ENCODE measurements at regions not wholly inside any gene's neighbourhood (a gene's known extent, or its start where the extent isn't known, plus 50 kb on each side); places are given as distances from the start of the nearest gene placed in this dataset.
"Not testable (repeated sequence)": the region's sequence is repeated elsewhere in the genome, so short reads cannot be mapped to it uniquely, and the experiment has no call there.

DNA sequence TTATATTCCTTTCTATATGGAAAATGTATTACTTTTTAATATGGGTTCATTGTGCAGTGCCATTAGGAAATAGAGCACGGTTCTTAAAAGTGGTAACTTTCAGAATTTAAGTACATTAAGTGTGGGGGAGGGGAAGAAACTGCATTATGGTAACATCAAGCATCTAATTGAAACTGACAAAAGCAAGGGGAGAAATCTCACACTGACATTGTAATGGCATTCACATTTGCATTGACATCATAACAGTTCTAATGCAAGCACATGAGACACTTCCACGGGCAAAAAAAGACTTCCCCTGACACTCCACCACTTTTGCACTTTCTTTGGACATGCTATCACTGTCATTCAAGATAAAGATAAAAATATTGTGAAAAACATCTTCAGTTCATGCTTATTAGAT, 431.3 kb upstream of the SMIM21 start:
- no peak for DNase-seq (ENCODE audit: low read depth in 2 of 2)

DNA sequence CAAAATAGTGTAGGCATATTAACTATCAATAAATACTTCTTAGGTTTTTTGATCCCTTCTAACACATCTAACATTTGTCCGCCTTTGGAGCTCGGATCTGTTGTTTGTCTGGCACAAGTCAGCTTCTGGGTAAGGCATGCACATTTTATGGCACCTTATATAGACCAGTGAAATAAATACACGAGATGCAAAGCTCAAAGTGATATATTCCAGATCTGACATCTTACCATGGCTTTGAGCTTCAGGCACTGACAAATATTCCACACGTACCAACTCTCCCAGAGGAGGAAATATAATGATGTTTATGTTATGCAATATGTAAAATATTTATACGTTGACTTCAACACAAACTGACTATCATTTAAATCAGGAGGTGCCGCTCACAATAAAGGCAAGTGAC, 430.1 kb upstream of the SMIM21 start:
- no peak for DNase-seq (ENCODE audit: low read depth in 2 of 2)

DNA sequence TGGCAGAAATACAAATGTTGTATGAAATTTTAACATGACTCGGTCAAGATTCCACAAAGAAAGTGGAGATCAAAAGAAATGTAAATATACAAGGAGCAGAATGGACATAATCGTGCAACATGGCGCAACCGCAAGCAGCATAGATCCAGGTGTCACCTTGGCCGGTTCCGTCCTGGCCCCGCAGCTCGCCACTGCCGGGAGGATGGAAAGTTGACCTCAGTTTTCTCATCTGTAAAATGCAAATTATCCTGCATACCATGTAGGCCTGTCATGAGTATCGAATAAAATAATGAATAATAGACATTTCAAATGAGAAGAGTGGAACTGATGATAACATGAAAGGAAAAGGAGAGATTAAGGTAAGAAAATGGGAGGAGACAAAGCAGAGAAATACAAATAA, 427.3 kb upstream of the SMIM21 start:
- no peak for DNase-seq (ENCODE audit: low read depth in 2 of 2)

DNA sequence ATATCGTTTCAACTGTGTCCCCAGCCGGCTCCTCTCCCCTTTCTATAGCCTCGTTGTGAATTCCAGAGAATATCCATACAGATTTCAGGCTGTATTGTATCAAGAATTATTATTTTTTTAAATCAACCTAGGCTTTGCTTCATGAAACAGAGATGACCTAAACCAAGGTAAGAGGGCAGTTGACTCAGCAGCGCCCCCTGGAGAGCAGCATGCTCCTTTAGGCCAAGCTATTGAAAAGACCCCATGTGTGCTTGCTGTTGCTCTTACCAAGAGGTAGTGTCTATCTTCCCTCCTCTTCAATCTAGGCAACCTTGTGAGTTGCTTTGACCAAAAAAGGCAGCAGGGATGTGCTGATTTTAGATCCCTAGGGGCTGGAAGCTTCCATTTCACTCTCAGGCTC, 426.7 kb upstream of the SMIM21 start:
- no peak for DNase-seq (ENCODE audit: low read depth in 2 of 2)

DNA sequence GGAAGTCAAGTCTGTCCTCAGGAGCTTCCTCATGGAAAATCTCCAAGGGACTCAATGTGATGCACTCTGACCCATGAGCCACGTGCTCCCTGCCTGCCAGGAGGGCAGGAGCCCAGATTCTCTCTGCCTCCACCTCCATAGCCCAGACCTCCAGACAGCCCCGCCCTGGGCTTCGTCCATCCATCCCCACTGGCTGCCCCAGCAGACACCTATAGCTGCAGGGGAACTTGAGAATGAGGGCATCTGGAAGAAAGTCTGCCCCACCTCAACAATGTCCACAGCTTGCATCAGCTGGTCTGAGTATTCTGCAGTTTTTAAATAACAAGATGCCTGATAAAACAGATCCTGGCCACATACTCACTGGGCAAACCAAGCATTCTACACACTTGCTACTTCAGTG, 418.8 kb upstream of the SMIM21 start:
- no peak for DNase-seq (ENCODE audit: low read depth in 2 of 2)

DNA sequence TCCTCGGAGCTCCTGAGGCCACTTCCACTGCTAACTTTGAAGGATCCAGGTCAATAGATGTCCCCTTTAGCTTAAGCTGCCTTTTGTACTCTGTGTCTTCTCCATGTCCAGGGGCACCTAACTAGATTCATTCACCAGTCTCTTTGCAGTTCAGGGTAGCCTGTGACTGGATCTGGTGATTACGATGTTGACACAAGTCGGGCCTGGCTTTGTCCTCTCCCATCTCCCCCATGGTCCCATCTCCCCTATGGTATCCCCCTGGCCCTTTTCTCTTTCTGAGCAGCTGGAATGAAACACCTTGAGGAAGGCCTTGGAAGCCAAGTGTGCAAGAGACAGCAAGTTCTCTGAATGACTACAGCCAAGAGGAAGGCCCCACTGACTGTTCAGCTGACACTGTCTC, 417.9 kb upstream of the SMIM21 start:
- no peak for DNase-seq (ENCODE audit: low read depth in 2 of 2)

DNA sequence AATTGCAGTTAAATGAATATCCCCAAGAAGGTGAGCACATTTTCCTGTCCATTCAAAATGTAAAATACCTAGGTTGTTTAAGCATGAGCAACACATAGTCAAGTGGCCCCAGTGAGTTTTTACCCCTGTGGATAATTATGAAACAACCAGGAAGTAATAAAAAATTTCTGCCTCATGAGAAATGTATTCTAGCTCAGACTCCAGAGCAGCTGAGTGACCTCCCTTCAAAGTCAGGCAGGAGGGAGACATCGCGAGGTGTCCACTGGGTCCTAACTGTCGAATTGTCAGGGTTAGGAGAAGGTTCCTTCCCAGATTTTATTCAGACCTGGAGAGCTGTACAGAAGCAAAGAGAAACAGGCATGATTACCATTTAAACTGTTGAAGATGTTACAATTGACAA, 416.6 kb upstream of the SMIM21 start:
- DNase-seq (ENCODE audit: low read depth in 2 of 2), result no peak

DNA sequence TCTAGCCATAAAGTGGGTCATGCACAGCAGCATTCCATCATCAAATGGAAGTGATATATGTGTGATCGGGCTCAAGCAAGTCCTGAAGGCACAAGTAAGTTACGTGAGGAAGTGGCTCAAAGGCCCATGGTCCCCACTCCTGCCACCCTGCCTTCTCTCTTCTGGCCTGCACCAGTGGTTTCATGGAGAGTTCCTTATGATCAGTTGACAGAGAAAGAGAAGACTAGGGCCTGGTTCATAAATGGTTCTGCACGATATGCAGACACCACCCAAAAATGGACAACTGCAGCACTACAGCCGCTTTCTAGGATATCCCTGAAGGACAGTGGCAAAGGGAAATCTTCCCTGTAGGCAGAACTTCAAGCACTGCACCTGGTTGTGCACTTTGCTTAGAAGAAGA, 412.6 kb upstream of the SMIM21 start:
- no peak for DNase-seq (ENCODE audit: low read depth in 2 of 2)

DNA sequence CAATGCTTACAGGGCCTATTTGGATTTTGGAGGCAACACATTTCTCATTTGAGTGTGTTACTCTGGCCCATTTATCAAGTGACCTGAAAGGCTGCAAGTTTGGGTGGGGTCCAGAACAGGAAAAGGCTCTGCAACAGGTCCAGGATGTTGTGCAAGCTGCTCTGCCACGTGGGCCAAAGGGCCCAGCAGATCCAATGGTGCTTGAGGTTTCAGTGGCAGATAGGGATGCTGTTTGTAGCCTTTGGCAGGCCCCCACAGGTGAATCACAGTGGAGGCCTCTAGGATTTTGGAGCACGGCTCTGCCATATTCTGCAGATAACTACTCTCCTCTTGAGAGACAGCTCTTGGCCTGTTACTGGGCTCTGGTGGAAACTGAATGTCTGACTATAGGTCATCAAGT, 412.2 kb upstream of the SMIM21 start:
- DNase-seq (ENCODE audit: low read depth in 2 of 2), result not testable (repeated sequence)

DNA sequence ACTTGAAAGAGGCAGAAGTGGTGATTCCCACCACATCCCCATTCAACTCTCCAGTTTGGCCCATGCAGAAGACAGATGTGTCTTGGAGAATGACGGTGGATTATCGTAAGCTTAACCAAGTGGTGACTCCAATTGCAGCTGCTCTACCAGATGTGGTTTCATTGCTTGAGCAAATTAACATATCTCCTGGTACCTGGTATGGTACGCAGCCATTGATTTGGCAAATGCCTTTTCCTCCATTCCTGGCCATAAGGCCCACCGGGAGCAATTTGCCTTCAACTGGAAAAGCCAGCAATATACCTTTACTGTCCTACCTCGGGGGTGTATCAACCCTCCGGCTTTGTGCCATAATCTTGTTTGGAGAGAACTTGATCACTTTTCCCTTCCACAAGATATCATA, 411.5 kb upstream of the SMIM21 start:
- no peak for DNase-seq (ENCODE audit: low read depth in 2 of 2)

DNA sequence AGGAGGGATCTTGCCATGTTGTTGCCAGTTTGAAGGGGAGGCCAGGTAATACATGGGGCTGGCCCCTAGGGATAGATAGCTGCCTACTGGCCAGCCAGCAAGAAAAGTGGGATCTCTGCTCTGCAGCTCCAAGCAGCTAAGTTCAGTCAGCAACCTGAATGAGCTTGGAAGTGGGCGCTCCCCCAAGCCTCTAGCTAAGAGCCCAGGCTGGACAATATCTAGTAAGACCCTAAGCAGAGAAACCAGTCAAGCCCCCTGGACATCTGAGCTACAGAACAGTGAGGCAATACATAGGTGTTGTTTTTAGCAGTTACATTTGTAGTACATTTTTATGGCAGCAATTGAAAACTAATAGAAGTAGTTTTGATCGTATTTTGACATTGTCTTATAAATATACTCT, 409.8 kb upstream of the SMIM21 start:
- no peak for DNase-seq (ENCODE audit: low read depth in 2 of 2)

DNA sequence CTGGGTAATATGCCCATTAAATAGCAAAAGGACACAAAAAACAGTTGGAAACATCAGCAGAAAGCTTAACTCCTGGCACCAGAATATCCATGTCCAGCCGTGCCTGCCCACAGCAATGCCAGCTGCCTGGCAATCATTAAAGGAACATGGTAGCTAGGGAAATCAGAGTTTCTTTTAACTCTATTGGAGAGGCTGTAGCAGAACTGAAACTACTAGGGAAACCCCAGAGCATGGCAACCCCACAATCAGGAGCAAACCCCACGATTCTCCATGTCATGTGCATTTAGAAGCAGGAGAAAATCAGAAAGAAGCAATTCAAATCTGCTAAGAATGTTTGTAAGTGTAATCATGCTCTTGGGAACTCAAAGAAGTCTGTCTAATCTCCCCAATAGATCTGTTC, 409.0 kb upstream of the SMIM21 start:
- no peak for DNase-seq (ENCODE audit: low read depth in 2 of 2)

DNA sequence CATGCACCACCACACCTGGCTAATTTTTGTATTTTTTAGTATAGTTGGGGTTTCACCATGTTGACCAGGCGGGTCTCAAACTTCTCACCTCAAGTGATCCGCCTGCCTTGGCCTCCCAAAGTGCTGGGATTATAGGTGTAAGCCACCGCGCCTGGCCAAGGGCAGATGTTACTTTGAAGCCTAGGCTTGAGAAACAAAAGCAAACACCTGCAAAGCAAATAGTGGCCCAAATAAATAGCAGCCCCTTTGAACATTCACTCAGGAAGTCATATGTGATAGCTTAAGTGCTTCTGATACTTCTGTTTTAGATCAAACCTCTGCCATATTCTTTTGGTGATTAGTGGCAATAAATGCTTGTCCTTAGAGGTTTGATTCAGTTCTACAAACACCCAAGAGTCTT, 404.5 kb upstream of the SMIM21 start:
- DNase-seq (ENCODE audit: low read depth in 2 of 2), result no peak

DNA sequence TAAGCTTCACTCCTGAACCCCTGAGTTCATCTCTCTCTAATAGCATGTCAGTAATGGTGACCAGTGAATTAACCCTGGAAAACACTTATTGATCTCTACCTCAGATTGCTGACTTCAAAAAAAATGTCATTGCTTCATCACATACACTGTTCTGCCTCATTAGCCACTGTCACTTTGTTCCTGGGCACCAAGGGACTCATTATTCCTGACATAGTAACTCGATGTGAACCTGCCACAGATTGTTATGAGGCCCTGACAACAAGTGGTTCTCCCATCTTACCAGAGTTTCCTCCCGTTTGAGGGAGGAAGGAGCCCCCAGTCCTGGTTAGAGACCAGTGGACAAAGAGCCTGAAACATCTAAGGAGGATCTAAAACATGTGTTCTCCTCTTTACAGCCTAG, 403.3 kb upstream of the SMIM21 start:
- DNase-seq (ENCODE audit: low read depth in 2 of 2), result no peak

DNA sequence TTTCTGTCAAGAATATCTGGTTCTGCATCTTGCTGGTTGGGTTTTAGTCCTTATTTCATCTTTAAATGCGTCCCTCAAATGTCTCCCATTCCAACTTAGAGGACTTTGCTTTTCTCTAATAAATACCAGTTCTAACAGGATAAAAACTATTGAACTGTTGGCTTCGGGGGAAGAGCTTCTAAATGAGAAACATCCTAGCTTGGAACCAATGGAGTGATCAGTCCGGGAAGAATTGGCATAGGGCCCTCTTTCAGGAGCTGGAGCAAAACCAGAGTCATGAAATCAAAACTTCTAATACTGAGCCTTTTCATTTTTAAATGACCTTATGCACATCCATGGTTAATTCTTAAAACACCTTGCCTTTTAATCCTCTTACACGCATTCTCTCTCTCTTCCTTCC, 401.6 kb upstream of the SMIM21 start:
- no peak for DNase-seq (ENCODE audit: low read depth in 2 of 2)

DNA sequence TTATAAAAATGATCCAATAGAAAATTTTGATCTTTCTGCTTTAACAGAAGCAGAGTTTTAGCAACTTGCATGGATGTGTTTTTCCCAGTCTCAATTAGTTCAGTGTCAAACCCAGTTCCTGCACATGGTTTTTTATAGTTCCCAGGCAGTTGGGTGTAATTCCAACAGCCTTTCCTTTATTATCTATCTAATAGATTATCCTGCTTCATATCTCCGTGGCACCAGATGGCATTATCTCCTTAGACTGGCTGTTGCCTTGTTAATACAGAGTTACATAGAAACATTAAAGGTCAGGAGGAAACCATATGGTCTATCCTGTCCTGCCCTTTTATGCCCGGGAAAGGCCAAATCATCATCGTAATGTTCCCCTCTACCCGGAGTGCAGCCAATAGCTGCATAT, 400.9 kb upstream of the SMIM21 start:
- DNase-seq (ENCODE audit: low read depth in 2 of 2), result no peak

DNA sequence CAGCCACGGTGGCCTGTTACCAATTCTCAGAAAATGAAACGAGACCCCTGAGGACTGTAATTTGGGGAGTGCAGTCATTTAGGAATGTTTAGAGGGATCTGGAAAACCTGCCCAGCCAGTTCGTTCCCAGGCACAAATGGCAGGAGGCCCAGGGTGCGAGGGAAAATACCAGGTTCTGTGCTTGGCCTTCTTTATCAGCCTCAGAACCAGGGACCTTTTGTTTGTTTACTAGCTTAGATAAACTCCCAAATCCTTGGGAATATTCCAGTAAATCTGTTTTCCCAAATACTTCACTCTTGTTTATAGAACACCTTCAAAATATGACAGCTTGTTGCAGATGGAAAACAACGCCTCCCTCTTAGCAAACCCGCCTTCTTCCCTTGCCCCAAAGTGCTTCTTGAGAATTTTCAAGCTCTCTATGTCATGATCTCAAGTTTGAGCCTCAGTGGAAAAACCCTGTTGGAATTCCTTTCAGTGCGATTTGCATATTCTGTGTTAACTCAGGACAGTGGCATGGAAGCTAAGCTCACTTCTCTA, 400.3 kb upstream of the SMIM21 start:
- DNase-seq (ENCODE audit: low read depth in 2 of 2), result no peak

DNA sequence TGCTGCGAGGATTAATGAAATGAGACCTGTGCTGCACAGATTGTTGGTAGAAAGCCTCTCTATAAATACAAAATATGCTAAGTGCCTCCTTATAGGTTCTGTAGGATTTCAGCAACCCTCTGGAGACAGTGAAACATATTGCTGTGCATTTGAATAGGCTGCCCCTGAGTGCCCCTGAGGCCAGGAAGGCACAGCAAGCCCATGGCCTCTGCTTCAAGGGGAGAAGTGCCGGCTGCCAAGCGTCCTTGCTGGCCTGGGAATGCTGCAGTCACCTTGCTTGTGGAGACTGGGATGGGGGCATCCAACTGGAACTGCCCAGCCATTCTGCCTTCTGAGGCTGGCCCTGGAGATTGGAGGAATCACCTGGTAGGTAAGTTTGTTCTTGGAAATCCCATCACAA, 397.2 kb upstream of the SMIM21 start:
- no peak for DNase-seq (ENCODE audit: low read depth in 2 of 2)

DNA sequence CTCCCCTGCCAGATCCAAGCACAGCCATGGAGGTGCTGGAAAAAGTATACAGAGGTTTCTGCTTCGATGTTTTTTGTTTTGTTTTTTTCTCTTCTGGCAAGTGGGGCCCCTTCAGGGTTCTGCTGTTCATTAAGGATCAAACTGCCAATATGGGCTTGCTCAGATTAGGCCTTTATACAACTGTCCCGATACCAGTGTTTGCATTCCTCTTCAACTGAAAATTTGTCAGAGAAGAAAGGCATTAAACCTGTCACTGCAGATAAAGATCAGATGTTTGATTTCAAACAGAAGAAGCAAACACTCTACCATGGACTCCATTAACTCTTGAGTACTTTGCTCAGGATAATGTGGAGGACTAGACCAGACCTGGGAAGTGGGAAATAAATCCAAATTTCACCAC, 396.0 kb upstream of the SMIM21 start:
- no peak for DNase-seq (ENCODE audit: low read depth in 2 of 2)

DNA sequence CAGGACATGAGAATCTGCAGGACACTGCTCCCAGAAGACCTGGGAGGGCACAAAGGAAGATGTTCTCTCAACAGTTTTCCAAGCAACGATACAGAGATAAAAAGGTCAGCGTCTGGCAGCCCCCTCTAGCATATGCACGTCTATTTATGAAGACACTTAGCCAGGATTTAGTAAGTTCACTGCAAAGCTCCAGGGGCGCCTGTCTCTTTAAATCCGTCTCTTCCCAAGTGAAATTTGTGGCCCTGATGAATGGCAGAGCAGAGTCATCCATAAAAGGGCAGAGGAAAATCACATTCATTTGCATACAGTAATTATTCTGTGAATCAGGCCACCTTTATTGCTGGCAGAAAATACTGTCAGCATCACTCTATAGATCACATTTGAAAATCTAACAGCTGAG, 390.9 kb upstream of the SMIM21 start:
- no peak for DNase-seq (ENCODE audit: low read depth in 2 of 2)

DNA sequence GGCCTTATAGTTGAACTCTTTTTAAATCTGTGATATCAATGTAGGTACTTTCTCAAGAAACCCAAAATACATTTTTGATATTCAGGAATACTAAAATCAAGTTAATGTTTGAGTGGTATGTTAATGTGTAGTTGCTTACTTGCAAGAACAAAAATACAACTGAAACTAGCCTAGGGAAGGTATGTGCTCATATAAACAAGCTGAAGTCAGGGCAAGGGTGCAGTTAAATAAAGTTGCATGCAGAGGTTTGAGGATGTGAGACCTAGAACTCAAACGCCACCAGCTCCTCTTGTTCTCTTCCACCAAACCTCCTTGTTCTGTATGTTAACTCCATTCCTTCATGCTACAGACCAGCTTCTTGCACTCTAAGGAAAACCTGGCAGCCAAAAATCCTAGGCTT, 388.3 kb upstream of the SMIM21 start:
- DNase-seq (ENCODE audit: low read depth in 2 of 2), result no peak

DNA sequence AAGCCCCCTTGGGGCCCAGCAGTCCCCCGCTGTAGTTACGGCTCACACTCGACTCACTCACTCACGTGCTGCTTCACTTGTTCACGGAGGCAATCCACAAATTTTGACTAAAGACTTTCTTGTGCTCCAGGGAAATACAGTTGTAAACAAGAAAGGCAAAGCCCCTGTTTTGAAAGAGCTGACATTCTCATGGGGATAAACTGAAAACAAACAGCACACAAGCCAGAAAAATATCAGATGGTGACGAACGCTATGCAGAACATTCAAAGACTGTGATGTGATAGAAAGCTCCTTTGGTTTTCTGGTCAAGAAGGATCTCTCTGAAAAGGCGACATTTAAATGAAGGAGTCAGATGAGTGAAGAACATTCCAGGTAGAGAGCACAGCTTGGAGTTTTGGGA, 385.3 kb upstream of the SMIM21 start:
- no peak for DNase-seq (ENCODE audit: low read depth in 2 of 2)

DNA sequence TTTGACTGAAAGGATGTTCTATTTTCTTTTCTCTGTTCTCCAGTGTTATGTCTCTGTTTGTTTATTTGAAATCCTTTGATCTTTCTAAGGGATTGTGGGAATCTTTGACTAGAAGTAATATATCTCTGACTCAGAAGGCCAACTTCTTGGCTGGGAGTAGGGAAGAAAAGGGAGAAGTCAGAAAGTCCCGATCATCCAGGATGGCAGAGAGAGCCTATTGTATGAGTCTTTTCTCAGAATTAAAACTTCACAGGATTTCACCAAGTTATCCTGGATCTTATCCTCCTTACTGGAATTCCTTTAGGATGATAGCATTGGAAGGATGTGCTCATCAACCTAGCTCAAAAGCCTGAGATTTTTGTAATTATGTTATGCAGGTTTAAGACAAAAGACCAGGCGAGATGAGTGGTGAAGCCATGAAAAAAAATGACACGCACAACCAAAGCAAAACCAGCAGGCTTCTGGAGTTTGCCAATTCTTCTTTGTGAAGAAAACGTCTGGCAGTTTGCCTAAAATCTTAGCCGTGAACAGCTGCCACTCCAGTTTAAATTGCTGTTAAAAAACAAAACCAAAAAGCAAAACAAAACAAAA, 383.6 kb upstream of the SMIM21 start:
- no peak for DNase-seq (ENCODE audit: low read depth in 2 of 2)

DNA sequence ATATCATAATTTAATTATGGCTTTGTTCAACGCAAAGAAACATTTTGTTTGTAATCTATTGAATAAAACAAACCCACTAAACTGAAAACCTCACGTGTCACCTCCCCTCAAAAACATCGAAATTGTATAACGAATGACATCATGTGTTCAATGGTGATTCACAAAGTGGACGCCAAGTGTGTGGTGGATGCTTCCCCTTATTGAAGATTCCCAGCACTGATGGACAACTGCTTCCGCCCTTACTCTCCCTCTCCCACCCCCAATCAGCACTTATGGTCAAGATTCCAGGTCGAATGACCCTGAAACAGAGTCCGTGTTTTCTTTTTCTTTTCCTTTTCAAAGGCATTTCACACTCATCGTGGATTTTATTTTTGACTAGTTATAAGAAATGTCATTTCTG, 383.0 kb upstream of the SMIM21 start:
- no peak for DNase-seq (ENCODE audit: low read depth in 2 of 2)

Measured in dermis microvascular lymphatic vessel endothelial cell (primary cell).